Mammary epithelial cell (primary cell): ENCODE measurements at regions not wholly inside any gene's neighbourhood (a gene's known extent, or its start where the extent isn't known, plus 50 kb on each side); places are given as distances from the start of the nearest gene placed in this dataset.

Experiments
- EZH2 ChIP-seq: IDR thresholded peaks from 2 replicates; pipeline ENCODE4 v1.6.1; 2012; ENCODE audit warnings: low read length, inconsistent platforms, borderline replicate concordance
- TF ChIP-seq, protein P1 (sequence below), 2 donors: IDR thresholded peaks in 1 of 2; conservative IDR thresholded peaks in 1 of 2; 2 replicates each; pipeline ENCODE4 v1.5.1; 2011 to 2012; ENCODE audit warnings: inconsistent platforms in 2 of 2, low read length in 2 of 2, mild to moderate bottlenecking in 2 of 2, control low read depth in 1 of 2, low read depth in 1 of 2; ENCODE audit not compliant: insufficient read depth in 1 of 2; ENCODE audit errors: extremely low read depth in 1 of 2

DNA sequence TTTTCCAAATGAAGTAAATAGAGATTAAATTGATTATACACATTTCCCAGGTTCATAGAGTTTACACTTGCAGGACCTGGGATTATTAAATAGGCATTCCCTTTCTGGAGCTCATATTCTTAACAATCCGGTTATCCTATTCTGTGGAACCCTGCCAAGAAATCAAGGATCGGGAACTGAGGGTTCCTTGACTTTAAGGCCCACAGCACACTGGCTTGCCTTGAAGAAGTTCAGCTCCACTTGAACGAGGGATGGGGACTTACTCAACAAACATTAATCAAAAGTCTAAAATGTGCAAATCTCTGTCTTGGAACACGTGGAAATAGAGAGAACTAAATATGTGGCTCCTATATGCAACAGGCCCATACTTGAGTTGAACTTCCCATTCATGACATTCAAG, 142.3 kb upstream of the RGPD4 start:
- TF ChIP-seq EZH2: no peak
- TF ChIP-seq, protein P1, sequence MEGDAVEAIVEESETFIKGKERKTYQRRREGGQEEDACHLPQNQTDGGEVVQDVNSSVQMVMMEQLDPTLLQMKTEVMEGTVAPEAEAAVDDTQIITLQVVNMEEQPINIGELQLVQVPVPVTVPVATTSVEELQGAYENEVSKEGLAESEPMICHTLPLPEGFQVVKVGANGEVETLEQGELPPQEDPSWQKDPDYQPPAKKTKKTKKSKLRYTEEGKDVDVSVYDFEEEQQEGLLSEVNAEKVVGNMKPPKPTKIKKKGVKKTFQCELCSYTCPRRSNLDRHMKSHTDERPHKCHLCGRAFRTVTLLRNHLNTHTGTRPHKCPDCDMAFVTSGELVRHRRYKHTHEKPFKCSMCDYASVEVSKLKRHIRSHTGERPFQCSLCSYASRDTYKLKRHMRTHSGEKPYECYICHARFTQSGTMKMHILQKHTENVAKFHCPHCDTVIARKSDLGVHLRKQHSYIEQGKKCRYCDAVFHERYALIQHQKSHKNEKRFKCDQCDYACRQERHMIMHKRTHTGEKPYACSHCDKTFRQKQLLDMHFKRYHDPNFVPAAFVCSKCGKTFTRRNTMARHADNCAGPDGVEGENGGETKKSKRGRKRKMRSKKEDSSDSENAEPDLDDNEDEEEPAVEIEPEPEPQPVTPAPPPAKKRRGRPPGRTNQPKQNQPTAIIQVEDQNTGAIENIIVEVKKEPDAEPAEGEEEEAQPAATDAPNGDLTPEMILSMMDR (conservative IDR thresholded peaks at IDR 0.05 in 1 of 2, IDR thresholded peaks at IDR 0.05 in 1 of 2; ENCODE audit: extremely low read depth in 1 of 2, insufficient read depth in 1 of 2, low read depth in 1 of 2, low read length in 2 of 2): no peak
